ENCODE measurements at regions not wholly inside any gene's neighbourhood (a gene's known extent, or its start where the extent isn't known, plus 50 kb on each side); places are given as distances from the start of the nearest gene placed in this dataset.

DNA sequence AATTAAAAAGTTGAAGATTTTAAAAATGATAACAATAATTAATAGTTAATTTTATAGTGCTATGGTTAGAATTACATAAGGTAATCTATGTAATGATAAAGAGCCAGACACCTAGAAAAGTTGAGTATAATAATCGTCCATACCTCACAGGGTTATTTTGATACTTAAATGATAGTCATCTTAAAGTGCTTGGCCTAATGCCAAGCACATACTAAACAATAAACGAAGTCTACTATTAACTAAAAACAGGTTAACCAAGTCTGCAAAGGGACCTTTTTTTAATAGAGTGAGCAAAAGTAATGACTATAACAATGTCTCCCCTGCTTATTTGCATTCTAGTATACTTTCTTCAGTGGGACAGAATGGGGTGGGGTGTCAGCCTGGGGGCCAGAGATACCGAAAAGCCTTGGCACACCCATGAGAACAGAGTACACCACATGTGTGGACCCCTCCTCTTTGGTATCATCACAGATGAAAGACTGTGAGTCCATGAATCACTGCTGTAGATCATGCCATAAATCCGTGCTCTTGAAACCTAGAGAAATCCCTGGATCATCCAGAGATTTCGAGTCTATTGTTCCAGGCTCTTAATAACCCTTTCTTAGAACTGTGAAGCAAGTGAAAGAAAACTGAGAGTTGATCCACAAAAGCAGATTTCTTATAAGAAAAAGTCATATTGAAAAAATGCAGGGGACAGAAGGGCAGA is 249.5 kb downstream of the PRELID2 start:
- Histone ChIP-seq H3K36me3 (no peaks in the 10 kb centered on the region), H3K9me3 (ENCODE audit: severe bottlenecking) (no peaks in the 10 kb centered on the region), H3K27ac (no peak overlapping the region), H3K4me3 (ENCODE audit: low read depth, low read length) (no peak overlapping the region), H3K27me3 (ENCODE audit: insufficient read depth, low read depth, severe bottlenecking) (no peaks in the 10 kb centered on the region)
- DNase-seq: no peak
- no peak for TF ChIP-seq CTCF (IDR thresholded peaks at IDR 0.05; ENCODE audit: low read depth, low read length)

- Histone ChIP-seq H3K4me3 (ENCODE audit: low read depth, low read length) (no peak overlapping the region), H3K27me3 (ENCODE audit: insufficient read depth, low read depth, severe bottlenecking) (no peaks in the 10 kb centered on the region), H3K36me3 (no peaks in the 10 kb centered on the region), H3K9me3 (ENCODE audit: severe bottlenecking) (no peaks in the 10 kb centered on the region), H3K27ac (no peak overlapping the region)
- TF ChIP-seq CTCF (IDR thresholded peaks at IDR 0.05; ENCODE audit: low read depth, low read length): no peak
- DNase-seq: no peak
These were observed 255.8 kb downstream of the PRELID2 start for GRCh38 chr5:145579301-145579700.

GRCh38 chr5:145574889-145575573 is 260.1 kb downstream of the PRELID2 start:
- H3K27ac ChIP-seq: no peak overlapping the region
- no peak for TF ChIP-seq CTCF (IDR thresholded peaks at IDR 0.05; ENCODE audit: low read depth, low read length)
- H3K4me3 ChIP-seq (ENCODE audit: low read depth, low read length): no peak overlapping the region
- DNase-seq: no peak
- no peaks in the 10 kb centered on the region for H3K9me3 ChIP-seq (ENCODE audit: severe bottlenecking)
- H3K27me3 ChIP-seq (ENCODE audit: insufficient read depth, low read depth, severe bottlenecking): no peaks in the 10 kb centered on the region
- H3K36me3 ChIP-seq: no peaks in the 10 kb centered on the region

DNA sequence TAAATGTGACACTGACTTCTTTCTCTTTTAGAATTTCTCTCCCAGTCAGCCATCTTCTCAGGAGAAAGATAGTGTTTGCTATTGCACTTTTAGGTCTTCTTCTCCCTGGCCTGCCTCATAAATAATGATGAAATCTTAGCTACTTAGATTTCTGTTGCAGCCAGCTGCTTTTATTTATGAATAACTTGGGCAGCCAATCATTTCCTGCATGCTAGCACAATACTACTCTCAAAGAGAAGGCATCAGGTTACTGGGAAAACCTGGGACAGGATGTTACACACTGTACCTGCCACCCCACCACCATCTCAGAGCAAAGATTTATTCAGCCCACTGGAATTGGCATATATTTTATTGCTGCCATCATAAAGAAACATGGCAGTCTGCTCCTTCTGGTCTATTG is 266.6 kb downstream of the PRELID2 start:
- TF ChIP-seq CTCF (IDR thresholded peaks at IDR 0.05; ENCODE audit: low read depth, low read length): no peak
- no peak for DNase-seq
- Histone ChIP-seq H3K36me3 (no peaks in the 10 kb centered on the region), H3K9me3 (ENCODE audit: severe bottlenecking) (no peaks in the 10 kb centered on the region), H3K27ac (no peak overlapping the region), H3K27me3 (ENCODE audit: insufficient read depth, low read depth, severe bottlenecking) (no peaks in the 10 kb centered on the region), H3K4me3 (ENCODE audit: low read depth, low read length) (no peak overlapping the region)

DNA sequence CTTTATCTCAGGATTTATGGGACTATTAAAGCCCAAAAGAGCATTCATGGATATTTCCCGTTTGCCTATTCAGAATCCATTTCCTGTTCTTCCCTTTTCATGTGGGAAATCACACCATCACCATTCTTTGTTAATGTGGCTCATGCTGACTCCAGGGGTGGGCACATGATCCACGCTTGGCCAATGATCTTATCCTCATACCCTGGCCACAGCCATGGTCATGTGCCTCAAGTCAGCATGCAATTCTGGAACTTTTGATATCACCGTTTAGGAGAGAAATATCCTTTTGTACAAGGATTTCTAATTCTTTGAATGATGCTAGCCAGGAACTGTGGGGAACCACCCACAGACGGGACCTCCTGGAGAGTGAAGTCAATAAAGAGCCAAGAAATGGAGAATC is 272.2 kb downstream of the PRELID2 start:
- TF ChIP-seq CTCF (IDR thresholded peaks at IDR 0.05; ENCODE audit: low read depth, low read length): no peak
- DNase-seq: no peak
- H3K4me3 ChIP-seq (ENCODE audit: low read depth, low read length): no peak overlapping the region
- no peaks in the 10 kb centered on the region for H3K9me3 ChIP-seq (ENCODE audit: severe bottlenecking)
- H3K27me3 ChIP-seq (ENCODE audit: insufficient read depth, low read depth, severe bottlenecking): no peaks in the 10 kb centered on the region
- H3K36me3 ChIP-seq: no peaks in the 10 kb centered on the region
- no peak overlapping the region for H3K27ac ChIP-seq
